B cell (primary cell): ENCODE measurements at regions not wholly inside any gene's neighbourhood (a gene's known extent, or its start where the extent isn't known, plus 50 kb on each side); places are given as distances from the start of the nearest gene placed in this dataset.

Experiments used
- ATAC-seq: fragments of 200-7000 bp; cut with Tn5 transposase; one replicate; pipeline ENCODE4 v1.10.0; 2021; ENCODE audit warnings: low read depth, mild to moderate bottlenecking, moderate number of reproducible peaks, moderate library complexity
- CTCF ChIA-PET: fragments of 350-600 bp; sonication (Branson Sonifier 250); formaldehyde crosslinking; loops from one replicate; lab custom pipeline; 2021; ENCODE audit warnings: antibody characterized with exemption, inconsistent platforms; lab: Charles Lee
- POLR2A ChIA-PET: fragments of 350-600 bp; sonication (Branson Sonifier 250); formaldehyde crosslinking; loops from one replicate; lab custom pipeline; 2021; ENCODE audit warnings: antibody characterized with exemption; lab: Charles Lee
- DNase-seq: peaks from one replicate; pipeline ENCODE4 v3.0.0; 2013
- H2AFZ ChIP-seq: 2 replicates; pipeline ENCODE4 v1.6.1; 2012; ENCODE audit warnings: mild to moderate bottlenecking, low read depth, low read length; ENCODE audit not compliant: insufficient read depth, poor library complexity, severe bottlenecking
- H3K27ac ChIP-seq, 2 donors: 1 replicate in 1 of 2; 2 replicates in 1 of 2; pipeline ENCODE4 v1.5.1; 2012 to 2013; ENCODE audit warnings: low read length in 2 of 2, mild to moderate bottlenecking in 2 of 2, moderate library complexity in 1 of 2
- H3K27me3 ChIP-seq, 4 experiments: fragments of 200-600 bp in 1 of 4; sonication (generic) in 1 of 4; replicated peaks in 1 of 4; 1 replicate in 2 of 4; 2 replicates in 2 of 4; pipeline versions ENCODE4 v1.6.1 to v1.7.0; 2013 to 2016; ENCODE audit warnings: low read length in 3 of 4, mild to moderate bottlenecking in 2 of 4, mixed read lengths in 1 of 4, moderate library complexity in 1 of 4; ENCODE audit not compliant: insufficient read depth in 4 of 4, control insufficient read depth in 3 of 4; ENCODE audit errors: control extremely low read depth in 1 of 4
- H3K36me3 ChIP-seq, 2 experiments: replicated peaks in 1 of 2; 1 replicate in 1 of 2; 2 replicates in 1 of 2; pipeline versions ENCODE4 v1.6.1 to v1.7.1; 2013; ENCODE audit warnings: low read length in 1 of 2; ENCODE audit not compliant: insufficient read depth in 2 of 2, control insufficient read depth in 1 of 2; ENCODE audit errors: control extremely low read depth in 1 of 2, extremely low read depth in 1 of 2
- H3K4me1 ChIP-seq, 2 donors: fragments of 200-600 bp in 1 of 2; sonication (generic) in 1 of 2; 1 replicate in 1 of 2; 2 replicates in 1 of 2; pipeline versions ENCODE4 v1.5.1 to v1.6.1; 2013 to 2017; ENCODE audit warnings: low read length in 2 of 2; ENCODE audit not compliant: control insufficient read depth in 2 of 2, insufficient read depth in 2 of 2
- H3K4me2 ChIP-seq: replicated peaks from 2 replicates; pipeline ENCODE3; 2012; ENCODE audit warnings: mild to moderate bottlenecking, low read depth, low read length; ENCODE audit not compliant: poor library complexity, severe bottlenecking
- H3K4me3 ChIP-seq, 5 experiments: fragments of 200-600 bp in 1 of 5; sonication (generic) in 1 of 5; 1 replicate in 3 of 5; 2 replicates in 2 of 5; pipeline versions ENCODE4 v1.5.1 to v1.7.0; 2011 to 2016; ENCODE audit warnings: low read length in 4 of 5, mild to moderate bottlenecking in 4 of 5, low read depth in 2 of 5, control low read depth in 1 of 5, moderate library complexity in 1 of 5; ENCODE audit not compliant: insufficient read depth in 1 of 5; ENCODE audit errors: control extremely low read depth in 1 of 5, extremely low read depth in 1 of 5
- H3K79me2 ChIP-seq: fragments of 200-600 bp; sonication (generic); one replicate; pipeline ENCODE4 v1.6.0; 2016; ENCODE audit warnings: low read length; ENCODE audit not compliant: control insufficient read depth, insufficient read depth
- H3K9ac ChIP-seq: fragments of 200-600 bp; sonication (generic); 2 replicates; pipeline ENCODE4 v1.6.1; 2017; ENCODE audit warnings: mild to moderate bottlenecking, low read length, moderate library complexity
- H3K9me3 ChIP-seq, 3 donors: one replicate each; pipeline versions ENCODE4 v1.6.1 to v1.7.1; 2013; ENCODE audit warnings: low read length in 2 of 3; ENCODE audit not compliant: control insufficient read depth in 2 of 3, insufficient read depth in 1 of 3; ENCODE audit errors: control extremely low read depth in 1 of 3
- H4K20me1 ChIP-seq: 2 replicates; pipeline ENCODE4 v1.6.0; 2012; ENCODE audit warnings: mild to moderate bottlenecking, low read length; ENCODE audit not compliant: insufficient read depth, control insufficient read depth, poor library complexity, severe bottlenecking
- H3K27ac Mint-ChIP-seq: one replicate; pipeline ENCODE4 v1.8.0; 2021; ENCODE audit warnings: mixed read lengths
- H3K27me3 Mint-ChIP-seq: one replicate; pipeline ENCODE4 v1.8.0; 2021; ENCODE audit warnings: mixed read lengths
- H3K4me1 Mint-ChIP-seq: one replicate; pipeline ENCODE4 v1.8.0; 2021; ENCODE audit warnings: mixed read lengths
- H3K4me3 Mint-ChIP-seq: one replicate; pipeline ENCODE4 v1.8.0; 2021; ENCODE audit warnings: mixed read lengths
- H3K9me3 Mint-ChIP-seq: one replicate; pipeline ENCODE4 v1.8.0; 2022; ENCODE audit warnings: mixed read lengths; ENCODE audit not compliant: insufficient read depth
- CTCF ChIP-seq: fragments of 200-600 bp; IDR thresholded peaks from one replicate; pipeline ENCODE4 v1.8.0; 2022; ENCODE audit warnings: antibody characterized with exemption, mild to moderate bottlenecking
- EZH2 ChIP-seq: IDR thresholded peaks from 2 replicates; pipeline ENCODE4 v1.6.1; 2012; ENCODE audit warnings: borderline replicate concordance, low read depth, mild to moderate bottlenecking, moderate library complexity, low read length; ENCODE audit not compliant: insufficient read depth, poor library complexity, severe bottlenecking
- WGBS: methylation state at CpG from one replicate; pipeline ENCODE4 v1.1.5; 2013; ENCODE audit warnings: missing lambda C conversion rate; ENCODE audit not compliant: insufficient coverage; 5-methylcytosine and 5-hydroxymethylcytosine counted together
- intact Hi-C: fragments of 100-400 bp; cut with micrococcal nuclease; formaldehyde crosslinking; loops from one replicate; pipeline ENCODE4 v1.10.0; 2022

DNA sequence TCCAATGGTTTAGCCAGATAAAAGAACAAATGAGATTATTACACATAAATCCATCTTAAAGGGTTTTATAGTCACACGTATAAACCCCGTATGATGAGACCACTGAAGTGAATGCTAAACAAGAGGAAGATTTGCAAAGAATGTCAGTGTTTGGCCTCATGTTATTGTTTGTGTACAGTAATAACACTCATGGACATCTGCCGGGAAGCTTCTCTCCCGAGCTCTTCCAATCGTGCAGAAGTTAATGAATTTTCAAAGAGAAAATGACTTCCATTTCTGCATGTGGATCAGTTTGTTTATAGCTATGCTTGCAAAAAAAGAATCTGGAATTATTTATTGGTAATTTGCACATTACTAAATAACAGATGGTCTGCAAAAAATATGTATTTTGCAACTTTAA, 88.5 kb upstream of the APCDD1 start:
- ChIA-PET POLR2A (no interaction called here), CTCF (no interaction called here)
- peaks cover 6% of the 10 kb centered on the region for H3K9me3 Mint-ChIP-seq
- intact Hi-C loops: no loop called here
- no peaks in the 10 kb centered on the region for H3K4me1 Mint-ChIP-seq
- Histone ChIP-seq H2AFZ (no peak overlapping the region), H3K4me2 (no peak overlapping the region), H3K4me3 (no peak overlapping the region), H3K4me1 (no peaks in the 10 kb centered on the region), H4K20me1 (no peaks in the 10 kb centered on the region), H3K9ac (no peak overlapping the region), H3K36me3 (no peaks in the 10 kb centered on the region), H3K27ac (no peak overlapping the region), H3K27me3 (no peaks in the 10 kb centered on the region), H3K79me2 (no peaks in the 10 kb centered on the region), H3K9me3 (peaks cover 2 to 15% (median 8%) of the 10 kb centered on the region in 3 donors)
- WGBS: 100% methylated on average over 2 of the region's 5 CpGs
- H3K27ac Mint-ChIP-seq: no peak overlapping the region
- ATAC-seq: no peak
- H3K4me3 Mint-ChIP-seq: no peak overlapping the region
- TF ChIP-seq CTCF (no peak), EZH2 (no peak)
- peaks cover 6% of the 10 kb centered on the region for H3K27me3 Mint-ChIP-seq
- no peak for DNase-seq

DNA sequence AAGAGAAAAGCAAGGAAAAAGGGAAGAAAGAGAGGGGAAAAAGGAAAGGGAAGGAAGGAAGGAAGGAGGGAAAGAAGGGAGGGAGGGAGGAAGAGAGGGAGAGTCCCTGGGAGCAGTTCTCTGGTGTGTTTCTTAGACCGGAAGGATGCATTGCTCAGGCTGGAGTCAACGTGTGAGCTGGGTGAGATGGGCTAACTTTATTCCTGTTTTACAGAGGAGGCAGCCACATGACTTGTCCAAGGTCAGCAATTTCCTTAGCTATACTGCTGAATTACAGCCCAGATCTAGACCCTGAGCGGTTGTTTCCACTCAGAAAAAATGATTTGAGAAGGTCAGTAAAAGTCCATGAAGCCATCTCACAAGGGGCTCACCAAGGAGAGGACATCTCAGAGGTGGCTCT, 86.6 kb upstream of the APCDD1 start:
- Histone ChIP-seq H3K79me2 (no peaks in the 10 kb centered on the region), H2AFZ (no peak overlapping the region), H3K36me3 (no peaks in the 10 kb centered on the region), H3K27ac (no peak overlapping the region), H3K4me2 (no peak overlapping the region), H3K27me3 (no peaks in the 10 kb centered on the region), H4K20me1 (no peaks in the 10 kb centered on the region), H3K4me1 (no peaks in the 10 kb centered on the region), H3K9me3 (peaks cover 2 to 15% (median 8%) of the 10 kb centered on the region in 3 donors), H3K9ac (no peak overlapping the region), H3K4me3 (no peak overlapping the region)
- intact Hi-C loops: no loop called here
- Mint-ChIP-seq H3K27me3 (peaks cover 6% of the 10 kb centered on the region), H3K9me3 (peaks cover 6% of the 10 kb centered on the region), H3K27ac (no peak overlapping the region), H3K4me3 (no peak overlapping the region), H3K4me1 (no peaks in the 10 kb centered on the region)
- CTCF ChIA-PET: no interaction called here
- ATAC-seq: no peak
- TF ChIP-seq EZH2: no peak
- TF ChIP-seq CTCF: no peak
- no peak for DNase-seq
- 83% methylated on average over 2 of the region's 3 CpGs for WGBS
- POLR2A ChIA-PET: no interaction called here
